IPS-20b (cell line): ENCODE measurements at regions not wholly inside any gene's neighbourhood (a gene's known extent, or its start where the extent isn't known, plus 50 kb on each side); places are given as distances from the start of the nearest gene placed in this dataset.
"Not testable (repeated sequence)": the region's sequence is repeated elsewhere in the genome, so short reads cannot be mapped to it uniquely, and the experiment has no call there.

Source experiments
- H3K27ac ChIP-seq: one replicate; pipeline ENCODE4 v1.5.1; 2013; ENCODE audit warnings: low read length
- H3K27me3 ChIP-seq: 2 replicates; pipeline ENCODE4 v1.6.1; 2013; ENCODE audit warnings: mild to moderate bottlenecking, low read length, inconsistent platforms; ENCODE audit not compliant: insufficient read depth
- H3K36me3 ChIP-seq: 2 replicates; pipeline ENCODE4 v1.6.1; 2013; ENCODE audit warnings: low read depth, mild to moderate bottlenecking, inconsistent platforms, low read length, moderate library complexity; ENCODE audit not compliant: insufficient read depth
- H3K4me1 ChIP-seq: 2 replicates; pipeline ENCODE4 v1.6.1; 2013; ENCODE audit warnings: mild to moderate bottlenecking, control low read depth, inconsistent platforms, low read length, moderate library complexity; ENCODE audit not compliant: insufficient read depth
- H3K4me3 ChIP-seq: 2 replicates; pipeline ENCODE4 v1.5.1; 2013; ENCODE audit warnings: mild to moderate bottlenecking, low read length, inconsistent platforms
- H3K9ac ChIP-seq: 2 replicates; pipeline ENCODE4 v1.6.1; 2013; ENCODE audit warnings: low read depth, mild to moderate bottlenecking, inconsistent platforms, low read length, moderate library complexity
- H3K9me3 ChIP-seq: 2 replicates; pipeline ENCODE4 v1.6.1; 2013; ENCODE audit warnings: mild to moderate bottlenecking, low read depth, low read length, inconsistent platforms; ENCODE audit not compliant: insufficient read depth

DNA sequence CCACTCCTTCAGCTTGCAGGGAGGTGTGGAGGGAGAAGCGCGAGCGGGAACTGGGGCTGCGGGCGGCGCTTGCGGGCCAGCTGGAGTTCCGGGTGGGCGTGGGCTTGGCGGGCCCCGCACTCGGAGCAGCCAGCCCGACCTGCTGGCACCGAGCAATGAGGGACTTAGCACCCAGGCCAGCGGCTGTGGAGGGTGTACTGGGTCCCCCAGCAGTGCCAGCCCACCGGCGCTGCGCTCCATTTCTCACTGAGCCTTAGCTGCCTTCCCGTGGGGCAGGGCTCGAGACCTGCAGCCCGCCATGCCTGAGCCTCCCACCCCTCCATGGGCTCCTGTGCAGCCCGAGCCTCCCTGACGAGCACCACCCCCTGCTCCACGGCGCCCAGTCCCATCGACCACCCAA, 53.2 kb upstream of the SGCG start:
- not testable (repeated sequence) for H3K9me3 ChIP-seq, H3K4me1 ChIP-seq, H3K4me3 ChIP-seq, H3K27ac ChIP-seq, H3K27me3 ChIP-seq, H3K36me3 ChIP-seq, H3K9ac ChIP-seq

DNA sequence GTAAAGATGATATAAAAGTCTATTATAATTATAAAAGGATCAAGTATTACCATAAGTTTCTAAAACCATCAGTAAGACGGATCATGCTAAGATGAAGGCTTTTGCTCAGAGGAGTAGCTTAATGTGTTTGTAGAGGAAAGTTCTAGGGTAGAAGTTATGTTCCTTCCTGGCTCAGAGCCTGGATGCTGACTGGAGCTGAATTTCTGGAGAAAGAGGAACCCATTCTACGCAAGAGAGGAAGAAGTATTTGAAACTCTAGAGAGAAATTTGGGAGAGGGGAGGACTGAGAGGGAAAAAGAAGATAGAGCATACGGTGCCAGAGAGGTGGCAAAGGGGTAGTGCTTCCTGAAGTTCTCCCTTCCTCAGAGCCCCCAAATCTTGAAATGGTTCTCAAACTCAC, 51.4 kb upstream of the SGCG start:
- Histone ChIP-seq H3K27ac (no peak overlapping the region), H3K9me3 (no peaks in the 10 kb centered on the region), H3K4me3 (no peak overlapping the region), H3K27me3 (no peaks in the 10 kb centered on the region), H3K36me3 (no peaks in the 10 kb centered on the region), H3K4me1 (no peaks in the 10 kb centered on the region), H3K9ac (no peak overlapping the region)
